IPS-NIHi7 (cell line): ENCODE measurements at regions not wholly inside any gene's neighbourhood (a gene's known extent, or its start where the extent isn't known, plus 50 kb on each side); places are given as distances from the start of the nearest gene placed in this dataset.
A peak's percentile ranks its signal among the peaks of the same experiment; 100 is the strongest.

Experiments
- DNase-seq: peaks from one replicate; pipeline ENCODE4 v3.0.0; 2012; ENCODE audit warnings: mixed read lengths; ENCODE audit errors: extremely low spot score

- DNase-seq = no peak
These were observed 55.6 kb downstream of the MRPL32 start for GRCh38 chr7:42987648-42988214.

GRCh38 chr7:42991024-42991423 is 58.8 kb downstream of the MRPL32 start:
- no peak for DNase-seq

GRCh38 chr7:42991913-42992591 is 59.9 kb downstream of the MRPL32 start:
- DNase-seq = peak; percentile 38

- peak; percentile 84 for DNase-seq
These were observed 60.9 kb downstream of the MRPL32 start for GRCh38 chr7:42993038-42993437.

- DNase-seq = no peak
These were observed 61.9 kb downstream of the MRPL32 start for GRCh38 chr7:42994096-42994495.

- no peak for DNase-seq
These were observed 65.4 kb downstream of the MRPL32 start for GRCh38 chr7:42997611-42998010.

- no peak for DNase-seq
These were observed 71.9 kb downstream of the MRPL32 start for GRCh38 chr7:43004082-43004481.

- DNase-seq = no peak
These were observed 73.8 kb downstream of the MRPL32 start for GRCh38 chr7:43006008-43006407.

- DNase-seq = no peak
These were observed 77.9 kb downstream of the MRPL32 start for GRCh38 chr7:43010061-43010460.

GRCh38 chr7:43011879-43012278 is 79.7 kb downstream of the MRPL32 start:
- DNase-seq = no peak

GRCh38 chr7:43014406-43014805 is 82.2 kb downstream of the MRPL32 start:
- DNase-seq = no peak

GRCh38 chr7:43015301-43015700 is 83.1 kb downstream of the MRPL32 start:
- no peak for DNase-seq

GRCh38 chr7:43018446-43018845 is 86.3 kb downstream of the MRPL32 start:
- DNase-seq = no peak

GRCh38 chr7:43021431-43021830 is 89.3 kb downstream of the MRPL32 start:
- no peak for DNase-seq

- no peak for DNase-seq
These were observed 89.8 kb downstream of the MRPL32 start for GRCh38 chr7:43022008-43022407.

GRCh38 chr7:43033369-43033768 is 79.1 kb upstream of the HECW1 start:
- no peak for DNase-seq

- no peak for DNase-seq
These were observed 77.9 kb upstream of the HECW1 start for GRCh38 chr7:43034535-43035002.

- no peak for DNase-seq
These were observed 74.9 kb upstream of the HECW1 start for GRCh38 chr7:43037531-43037930.

- DNase-seq = no peak
These were observed 74.2 kb upstream of the HECW1 start for GRCh38 chr7:43038254-43038653.

- peak; percentile 64 for DNase-seq
These were observed 73.1 kb upstream of the HECW1 start for GRCh38 chr7:43039346-43039745.

GRCh38 chr7:43040461-43040860 is 72.0 kb upstream of the HECW1 start:
- DNase-seq = no peak

GRCh38 chr7:43041105-43041504 is 71.3 kb upstream of the HECW1 start:
- no peak for DNase-seq

- DNase-seq = no peak
These were observed 70.7 kb upstream of the HECW1 start for GRCh38 chr7:43041724-43042123.

- DNase-seq = no peak
These were observed 70.1 kb upstream of the HECW1 start for GRCh38 chr7:43042302-43042701.
